ENCODE measurements at regions not wholly inside any gene's neighbourhood (a gene's known extent, or its start where the extent isn't known, plus 50 kb on each side); places are given as distances from the start of the nearest gene placed in this dataset.
"Not testable (repeated sequence)": the region's sequence is repeated elsewhere in the genome, so short reads cannot be mapped to it uniquely, and the experiment has no call there.

DNA sequence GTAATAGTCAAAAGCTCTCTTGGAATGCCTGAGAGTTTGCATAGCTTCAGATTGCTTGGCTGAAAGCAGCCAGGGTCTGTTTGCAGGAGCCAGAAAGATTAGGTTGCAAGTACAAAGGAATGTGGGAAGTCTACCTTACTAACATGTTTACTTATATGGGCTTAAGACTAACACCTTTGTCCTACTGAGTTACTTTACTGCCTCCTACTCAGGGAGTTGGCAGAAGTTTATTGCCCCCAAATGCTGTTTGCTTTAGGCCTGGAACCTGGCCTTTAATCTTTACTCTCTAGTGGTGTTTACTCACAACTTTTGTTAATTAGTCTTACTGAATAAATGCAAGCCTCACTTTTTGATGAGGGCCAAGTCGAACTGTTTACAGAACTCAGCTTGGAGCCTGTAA, 219.4 kb upstream of the ZC4H2 start:
- intact Hi-C loops (cut with DNase I; ENCODE audit: low total_unique reads): no loop called here

DNA sequence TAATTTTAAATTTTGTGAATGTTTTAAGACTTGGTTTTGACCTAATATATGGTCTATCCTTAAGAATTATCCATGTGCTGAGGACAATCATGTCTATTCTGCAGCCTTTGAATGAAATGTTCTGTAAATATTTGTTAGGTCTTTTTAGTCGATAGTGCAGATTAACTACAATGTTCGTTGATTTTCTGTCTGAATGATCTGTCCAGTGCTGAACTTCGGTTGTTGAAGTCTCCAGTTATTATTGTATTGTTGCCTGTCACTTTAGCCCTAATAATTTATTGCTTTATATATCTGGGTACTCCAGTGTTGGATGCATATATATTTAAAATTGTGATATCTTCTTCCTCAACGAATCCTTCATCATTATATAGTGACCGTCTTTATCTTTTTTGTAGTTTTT, 218.3 kb upstream of the ZC4H2 start:
- no peaks in the 10 kb centered on the region for H3K4me1 ChIP-seq
- no peak overlapping the region for H3K27ac ChIP-seq
- no peaks in the 10 kb centered on the region for H3K27me3 ChIP-seq
- TF ChIP-seq, protein P1, sequence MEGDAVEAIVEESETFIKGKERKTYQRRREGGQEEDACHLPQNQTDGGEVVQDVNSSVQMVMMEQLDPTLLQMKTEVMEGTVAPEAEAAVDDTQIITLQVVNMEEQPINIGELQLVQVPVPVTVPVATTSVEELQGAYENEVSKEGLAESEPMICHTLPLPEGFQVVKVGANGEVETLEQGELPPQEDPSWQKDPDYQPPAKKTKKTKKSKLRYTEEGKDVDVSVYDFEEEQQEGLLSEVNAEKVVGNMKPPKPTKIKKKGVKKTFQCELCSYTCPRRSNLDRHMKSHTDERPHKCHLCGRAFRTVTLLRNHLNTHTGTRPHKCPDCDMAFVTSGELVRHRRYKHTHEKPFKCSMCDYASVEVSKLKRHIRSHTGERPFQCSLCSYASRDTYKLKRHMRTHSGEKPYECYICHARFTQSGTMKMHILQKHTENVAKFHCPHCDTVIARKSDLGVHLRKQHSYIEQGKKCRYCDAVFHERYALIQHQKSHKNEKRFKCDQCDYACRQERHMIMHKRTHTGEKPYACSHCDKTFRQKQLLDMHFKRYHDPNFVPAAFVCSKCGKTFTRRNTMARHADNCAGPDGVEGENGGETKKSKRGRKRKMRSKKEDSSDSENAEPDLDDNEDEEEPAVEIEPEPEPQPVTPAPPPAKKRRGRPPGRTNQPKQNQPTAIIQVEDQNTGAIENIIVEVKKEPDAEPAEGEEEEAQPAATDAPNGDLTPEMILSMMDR (IDR thresholded peaks at IDR 0.05 in 4 of 5, conservative IDR thresholded peaks at IDR 0.05 in 1 of 5): no peak
- no peak for TF ChIP-seq POLR2A (IDR thresholded peaks at IDR 0.05)
- H3K4me3 ChIP-seq: no peak overlapping the region
- no peaks in the 10 kb centered on the region for H3K9me3 ChIP-seq
- ATAC-seq: no peak
- in situ Hi-C loops (cut with MboI; ENCODE audit: low sequenced_read_pairs in 4 of 4) (no loop called here), intact Hi-C loops (cut with DNase I; ENCODE audit: low total_unique reads) (no loop called here)
- no peak for DNase-seq
- no peaks in the 10 kb centered on the region for H3K36me3 ChIP-seq

More for the DNA sequence above, 219.4 kb upstream of the ZC4H2 start:
- Histone ChIP-seq H3K36me3 (no peaks in the 10 kb centered on the region), H3K27ac (no peak overlapping the region), H3K4me1 (no peaks in the 10 kb centered on the region), H3K4me3 (no peak overlapping the region), H3K27me3 (no peaks in the 10 kb centered on the region), H3K9me3 (no peaks in the 10 kb centered on the region)
- TF ChIP-seq, protein P1 (IDR thresholded peaks at IDR 0.05 in 4 of 5, conservative IDR thresholded peaks at IDR 0.05 in 1 of 5): no peak
- no peak for TF ChIP-seq POLR2A (IDR thresholded peaks at IDR 0.05)
- DNase-seq: no peak
- in situ Hi-C loops (cut with MboI; ENCODE audit: low sequenced_read_pairs in 4 of 4): no loop called here
- no peak for ATAC-seq

DNA sequence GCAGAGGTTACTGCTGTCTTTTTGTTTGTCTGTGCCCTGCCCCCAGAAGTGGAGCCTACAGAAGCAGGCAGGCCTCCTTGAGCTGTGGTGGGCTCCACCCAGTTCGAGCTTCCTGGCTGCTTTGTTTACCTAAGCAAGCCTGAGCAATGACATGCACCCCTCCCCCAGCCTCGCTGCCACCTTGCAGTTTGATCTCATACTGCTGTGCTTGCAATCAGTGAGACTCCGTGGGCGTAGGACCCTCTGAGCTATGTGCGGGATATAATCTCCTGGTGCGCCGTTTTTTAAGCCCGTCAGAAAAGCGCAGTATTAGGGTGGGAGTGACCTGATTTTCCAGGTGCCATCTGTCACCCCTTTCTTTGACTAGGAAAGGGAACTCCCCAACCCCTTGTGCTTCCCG, 187.1 kb upstream of the ZC4H2 start:
- intact Hi-C loops (cut with DNase I; ENCODE audit: low total_unique reads); H3K9me3 ChIP-seq; ATAC-seq; H3K4me3 ChIP-seq; H3K36me3 ChIP-seq; H3K27me3 ChIP-seq; H3K27ac ChIP-seq; H3K4me1 ChIP-seq; DNase-seq; in situ Hi-C loops (cut with MboI; ENCODE audit: low sequenced_read_pairs in 4 of 4): not testable (repeated sequence)

- TF ChIP-seq POLR2A (IDR thresholded peaks at IDR 0.05): no peak
- TF ChIP-seq, protein P1 (IDR thresholded peaks at IDR 0.05 in 4 of 5, conservative IDR thresholded peaks at IDR 0.05 in 1 of 5): no peak
- ATAC-seq (no peak), DNase-seq (no peak)
- H3K9me3 ChIP-seq: no peaks in the 10 kb centered on the region
- peaks cover 0 to 2% (median 0%) of the 10 kb centered on the region in 3 donors for H3K27me3 ChIP-seq
- in situ Hi-C loops (cut with MboI; ENCODE audit: low sequenced_read_pairs in 4 of 4): no loop called here
- no peak overlapping the region for H3K4me3 ChIP-seq
- no peak overlapping the region for H3K27ac ChIP-seq
- no peaks in the 10 kb centered on the region for H3K4me1 ChIP-seq
- H3K36me3 ChIP-seq: no peaks in the 10 kb centered on the region
- intact Hi-C loops (cut with DNase I; ENCODE audit: low total_unique reads): no loop called here
These were observed 172.0 kb upstream of the ZC4H2 start for GRCh38 chrX:65148232-65148631.

- Histone ChIP-seq H3K4me1 (no peaks in the 10 kb centered on the region), H3K36me3 (no peaks in the 10 kb centered on the region), H3K9me3 (no peaks in the 10 kb centered on the region), H3K27ac (no peak overlapping the region), H3K4me3 (no peak overlapping the region), H3K27me3 (no peaks in the 10 kb centered on the region)
- no peak for ATAC-seq
- in situ Hi-C loops (cut with MboI; ENCODE audit: low sequenced_read_pairs in 4 of 4) (no loop called here), intact Hi-C loops (cut with DNase I; ENCODE audit: low total_unique reads) (no loop called here)
- no peak for TF ChIP-seq POLR2A (IDR thresholded peaks at IDR 0.05)
- TF ChIP-seq, protein P1 (IDR thresholded peaks at IDR 0.05 in 4 of 5, conservative IDR thresholded peaks at IDR 0.05 in 1 of 5): no peak
- DNase-seq: no peak
These were observed 160.2 kb upstream of the ZC4H2 start for GRCh38 chrX:65136424-65136823.

All from gastrocnemius medialis (tissue), 4 donors.